Mucosa of gallbladder (tissue), 1 donor: ENCODE measurements at regions not wholly inside any gene's neighbourhood (a gene's known extent, or its start where the extent isn't known, plus 50 kb on each side); places are given as distances from the start of the nearest gene placed in this dataset.
"Not testable (repeated sequence)": the region's sequence is repeated elsewhere in the genome, so short reads cannot be mapped to it uniquely, and the experiment has no call there.

Experiments used
- DNase-seq: peaks from one replicate; pipeline ENCODE4 v3.0.0-alpha.2; 2020; ENCODE audit warnings: low spot score
- donor health status: DM: no; HTN: no; CAD: no.

- DNase-seq, result not testable (repeated sequence)
Observed at GRCh38 chr7:113593455-113593854, 325.4 kb downstream of the PPP1R3A start.

- not testable (repeated sequence) for DNase-seq
Observed at GRCh38 chr7:113592924-113593323, 325.9 kb downstream of the PPP1R3A start.

GRCh38 chr7:113582471-113582870 lies 336.3 kb downstream of the PPP1R3A start:
- DNase-seq, result no peak

GRCh38 chr7:113563257-113563656 lies 355.6 kb downstream of the PPP1R3A start:
- DNase-seq, result not testable (repeated sequence)

- DNase-seq, result no peak
Observed at GRCh38 chr7:113562801-113563200, 356.0 kb downstream of the PPP1R3A start.

GRCh38 chr7:113562242-113562641 lies 356.6 kb downstream of the PPP1R3A start:
- DNase-seq, result no peak

GRCh38 chr7:113561446-113561845 lies 357.4 kb downstream of the PPP1R3A start:
- DNase-seq, result no peak

GRCh38 chr7:113550966-113551365 lies 367.8 kb downstream of the PPP1R3A start:
- DNase-seq, result no peak

GRCh38 chr7:113548561-113548960 lies 370.2 kb downstream of the PPP1R3A start:
- DNase-seq, result no peak

GRCh38 chr7:113548137-113548536 lies 370.7 kb downstream of the PPP1R3A start:
- no peak for DNase-seq

- DNase-seq, result no peak
Observed at GRCh38 chr7:113521468-113521867, 397.3 kb downstream of the PPP1R3A start.

- DNase-seq, result no peak
Observed at GRCh38 chr7:113519472-113519871, 399.3 kb downstream of the PPP1R3A start.

GRCh38 chr7:113504691-113505090 lies 386.3 kb upstream of the SMIM30 start:
- DNase-seq, result no peak

- DNase-seq, result no peak
Observed at GRCh38 chr7:113504142-113504541, 385.8 kb upstream of the SMIM30 start.

- DNase-seq, result not testable (repeated sequence)
Observed at GRCh38 chr7:113496586-113496985, 378.2 kb upstream of the SMIM30 start.

GRCh38 chr7:113494797-113495566 lies 376.6 kb upstream of the SMIM30 start:
- DNase-seq, result not testable (repeated sequence)

GRCh38 chr7:113491305-113491704 lies 373.0 kb upstream of the SMIM30 start:
- no peak for DNase-seq

- DNase-seq, result no peak
Observed at GRCh38 chr7:113487925-113488731, 369.8 kb upstream of the SMIM30 start.

- no peak for DNase-seq
Observed at GRCh38 chr7:113486548-113486947, 368.2 kb upstream of the SMIM30 start.

GRCh38 chr7:113483657-113484056 lies 365.3 kb upstream of the SMIM30 start:
- DNase-seq, result no peak

GRCh38 chr7:113480537-113480936 lies 362.2 kb upstream of the SMIM30 start:
- DNase-seq, result no peak

- DNase-seq, result peak; percentile 83
Observed at GRCh38 chr7:113464096-113464855, 345.9 kb upstream of the SMIM30 start.
